Coronary artery (tissue), 2 donors: ENCODE measurements at regions not wholly inside any gene's neighbourhood (a gene's known extent, or its start where the extent isn't known, plus 50 kb on each side); places are given as distances from the start of the nearest gene placed in this dataset.

ENCODE experiments used
- DNase-seq: peaks from one replicate; pipeline ENCODE4 v3.0.0-alpha.2; 2017; ENCODE audit warnings: low spot score
- H3K27ac ChIP-seq, 2 donors: fragments of 200-600 bp; sonication (generic); one replicate each; pipeline ENCODE4 v1.5.1; 2016 to 2019
- H3K4me3 ChIP-seq: fragments of 200-600 bp; sonication (generic); 2 replicates; pipeline ENCODE4 v1.5.1; 2016; ENCODE audit warnings: mild to moderate bottlenecking, moderate library complexity
- TF ChIP-seq, protein P1 (sequence below): fragments of 200-600 bp; sonication (generic); IDR thresholded peaks from one replicate; pipeline ENCODE4 v1.5.1; 2019; ENCODE audit warnings: antibody characterized with exemption

DNA sequence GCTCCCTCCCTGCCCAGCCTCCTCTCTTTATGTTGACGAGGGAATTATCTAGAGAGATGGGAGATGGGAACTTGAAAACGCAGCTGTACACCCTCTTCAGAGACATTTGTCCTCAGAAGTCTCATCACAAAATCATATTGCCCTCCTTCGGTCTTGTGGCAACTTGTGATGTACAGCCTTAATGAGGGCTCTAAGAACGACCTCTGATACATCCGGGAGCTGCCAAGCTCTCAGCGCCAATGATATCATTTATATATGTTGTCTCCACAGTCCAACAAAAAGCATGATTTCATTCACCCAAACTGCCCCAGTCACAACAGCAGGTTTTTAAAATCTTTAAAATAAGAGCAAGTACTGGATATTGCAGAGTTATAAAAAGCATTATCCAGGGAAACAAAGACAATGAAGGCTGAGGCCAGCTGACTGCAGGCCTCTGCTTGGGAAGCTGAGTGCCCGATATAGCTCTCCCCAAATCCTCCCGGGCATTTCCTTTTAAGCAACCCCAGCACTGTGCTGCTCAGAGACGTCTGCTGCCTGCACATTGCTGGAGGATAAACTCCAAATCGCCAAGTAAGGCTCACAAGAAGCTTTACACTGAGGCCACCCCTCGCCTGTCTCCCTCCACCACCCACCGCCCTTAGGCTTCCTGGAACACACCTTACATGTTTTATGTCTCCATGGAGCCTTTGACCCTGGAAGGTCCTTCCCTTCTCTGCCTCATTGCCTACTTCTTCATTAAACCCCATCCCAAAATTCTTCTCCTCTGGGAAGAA is 236.1 kb downstream of the C1orf94 start:
- peak; percentile 7 for DNase-seq
- no peak overlapping the region for H3K4me3 ChIP-seq
- TF ChIP-seq, protein P1, sequence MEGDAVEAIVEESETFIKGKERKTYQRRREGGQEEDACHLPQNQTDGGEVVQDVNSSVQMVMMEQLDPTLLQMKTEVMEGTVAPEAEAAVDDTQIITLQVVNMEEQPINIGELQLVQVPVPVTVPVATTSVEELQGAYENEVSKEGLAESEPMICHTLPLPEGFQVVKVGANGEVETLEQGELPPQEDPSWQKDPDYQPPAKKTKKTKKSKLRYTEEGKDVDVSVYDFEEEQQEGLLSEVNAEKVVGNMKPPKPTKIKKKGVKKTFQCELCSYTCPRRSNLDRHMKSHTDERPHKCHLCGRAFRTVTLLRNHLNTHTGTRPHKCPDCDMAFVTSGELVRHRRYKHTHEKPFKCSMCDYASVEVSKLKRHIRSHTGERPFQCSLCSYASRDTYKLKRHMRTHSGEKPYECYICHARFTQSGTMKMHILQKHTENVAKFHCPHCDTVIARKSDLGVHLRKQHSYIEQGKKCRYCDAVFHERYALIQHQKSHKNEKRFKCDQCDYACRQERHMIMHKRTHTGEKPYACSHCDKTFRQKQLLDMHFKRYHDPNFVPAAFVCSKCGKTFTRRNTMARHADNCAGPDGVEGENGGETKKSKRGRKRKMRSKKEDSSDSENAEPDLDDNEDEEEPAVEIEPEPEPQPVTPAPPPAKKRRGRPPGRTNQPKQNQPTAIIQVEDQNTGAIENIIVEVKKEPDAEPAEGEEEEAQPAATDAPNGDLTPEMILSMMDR, result no peak
- no peak overlapping the region for H3K27ac ChIP-seq

DNA sequence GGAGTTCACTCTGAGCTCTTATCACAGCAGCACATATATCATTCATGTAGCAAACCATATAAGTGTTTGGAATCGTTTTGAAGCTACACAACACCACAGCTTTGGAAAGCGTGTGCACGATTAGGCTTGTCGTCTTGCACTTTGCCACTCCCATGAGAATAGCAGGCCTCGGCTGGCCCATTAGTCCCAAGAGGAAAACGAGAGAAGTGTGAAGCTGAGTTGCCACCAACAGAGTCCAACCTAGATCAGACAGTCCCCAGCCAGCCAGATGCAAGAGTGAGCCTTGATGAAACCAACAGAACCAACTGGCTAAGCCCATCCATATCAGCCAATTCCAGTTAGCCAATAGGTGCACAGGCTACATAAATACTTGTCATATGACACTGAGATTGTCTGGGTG is 238.4 kb downstream of the C1orf94 start:
- no peak for DNase-seq
- Histone ChIP-seq H3K4me3 (no peak overlapping the region), H3K27ac (no peak overlapping the region)
- TF ChIP-seq, protein P1, result no peak

DNA sequence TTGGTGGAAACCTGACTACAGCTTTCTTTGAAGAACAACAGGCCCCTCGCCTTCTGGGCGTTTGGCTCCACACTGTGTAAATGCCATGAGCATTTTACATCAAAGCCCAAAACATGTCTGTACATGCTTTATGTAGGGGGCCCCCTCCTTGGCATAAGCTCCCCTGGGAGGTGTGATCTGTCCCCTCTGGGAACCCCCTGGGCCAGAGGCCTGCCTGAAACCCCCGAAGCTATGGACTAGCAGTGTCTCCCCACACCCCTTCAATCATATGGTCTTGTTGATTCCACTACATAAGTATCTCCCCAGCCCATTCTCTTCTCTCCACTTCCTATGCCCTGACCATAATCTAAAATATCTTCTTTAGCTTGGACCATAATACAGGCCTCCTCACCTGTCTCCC is 241.5 kb downstream of the C1orf94 start:
- DNase-seq, result peak; percentile 53
- TF ChIP-seq, protein P1, result no peak
- Histone ChIP-seq H3K27ac (no peak overlapping the region), H3K4me3 (no peak overlapping the region)

DNA sequence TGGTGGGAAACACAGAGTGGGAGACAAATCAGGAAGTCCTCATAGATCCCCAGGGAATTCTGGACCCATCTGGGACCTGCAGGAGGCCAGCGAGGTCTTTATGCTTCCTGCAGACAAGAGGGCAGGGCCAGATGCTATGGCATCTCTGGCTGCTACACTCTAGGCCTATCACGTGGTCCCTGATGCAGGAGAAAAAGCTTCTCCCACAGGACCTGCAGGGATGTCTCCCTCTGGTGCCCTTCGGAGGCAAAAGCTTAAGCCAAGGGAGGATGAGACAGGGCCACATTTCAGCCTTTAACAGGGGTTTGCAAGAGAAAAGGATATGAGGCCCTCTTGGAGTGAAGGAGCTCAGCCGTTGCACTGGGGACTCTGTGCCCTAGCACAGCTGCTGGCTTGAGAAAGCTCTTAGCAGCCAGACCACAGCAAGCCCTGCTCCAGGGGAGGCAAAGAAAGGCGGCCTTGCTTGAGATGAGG is 243.0 kb downstream of the C1orf94 start:
- no peak overlapping the region for H3K27ac ChIP-seq
- no peak overlapping the region for H3K4me3 ChIP-seq
- TF ChIP-seq, protein P1, result no peak
- DNase-seq, result peak; percentile 24

DNA sequence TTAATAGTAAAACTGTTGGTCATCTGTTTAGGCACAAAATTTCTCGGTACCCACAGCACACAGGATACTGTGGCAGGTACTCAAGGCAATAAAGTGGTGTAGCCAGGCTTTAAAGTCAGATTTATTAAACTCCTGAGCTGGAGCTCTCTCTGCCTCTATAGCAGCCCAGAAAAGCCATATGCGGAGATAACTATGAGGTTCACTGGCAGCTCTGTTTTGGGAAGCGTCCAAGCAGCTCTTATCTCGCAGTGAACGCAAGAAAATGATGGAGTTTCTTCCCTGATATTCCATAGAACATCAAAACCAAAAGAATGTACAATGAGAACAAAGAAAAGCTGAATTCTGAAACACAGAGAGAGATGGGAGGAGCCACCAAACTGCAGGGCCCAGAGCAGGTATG is 248.3 kb downstream of the C1orf94 start:
- TF ChIP-seq, protein P1, result no peak
- H3K4me3 ChIP-seq, result no peak overlapping the region
- no peak overlapping the region for H3K27ac ChIP-seq
- no peak for DNase-seq

DNA sequence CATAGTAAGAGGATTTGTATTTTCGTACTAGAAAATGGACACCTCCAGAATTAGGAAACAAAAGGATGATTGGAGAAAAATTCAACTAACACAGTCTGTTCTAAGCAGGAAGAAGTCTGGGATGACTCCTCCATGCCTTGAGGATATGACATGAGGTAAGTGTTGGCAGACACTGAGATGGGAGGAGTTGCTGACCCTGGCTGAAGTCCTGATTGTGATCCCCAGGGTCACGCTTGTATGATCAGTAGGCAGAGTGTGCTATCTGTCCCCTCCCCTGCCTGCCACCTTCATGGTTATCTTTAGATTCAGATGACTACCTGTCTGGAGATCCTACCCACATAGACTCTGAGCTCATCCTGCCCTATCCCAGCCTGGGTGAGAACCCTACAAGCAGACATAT is 249.1 kb downstream of the C1orf94 start:
- Histone ChIP-seq H3K27ac (no peak overlapping the region), H3K4me3 (no peak overlapping the region)
- no peak for DNase-seq
- TF ChIP-seq, protein P1, result no peak

DNA sequence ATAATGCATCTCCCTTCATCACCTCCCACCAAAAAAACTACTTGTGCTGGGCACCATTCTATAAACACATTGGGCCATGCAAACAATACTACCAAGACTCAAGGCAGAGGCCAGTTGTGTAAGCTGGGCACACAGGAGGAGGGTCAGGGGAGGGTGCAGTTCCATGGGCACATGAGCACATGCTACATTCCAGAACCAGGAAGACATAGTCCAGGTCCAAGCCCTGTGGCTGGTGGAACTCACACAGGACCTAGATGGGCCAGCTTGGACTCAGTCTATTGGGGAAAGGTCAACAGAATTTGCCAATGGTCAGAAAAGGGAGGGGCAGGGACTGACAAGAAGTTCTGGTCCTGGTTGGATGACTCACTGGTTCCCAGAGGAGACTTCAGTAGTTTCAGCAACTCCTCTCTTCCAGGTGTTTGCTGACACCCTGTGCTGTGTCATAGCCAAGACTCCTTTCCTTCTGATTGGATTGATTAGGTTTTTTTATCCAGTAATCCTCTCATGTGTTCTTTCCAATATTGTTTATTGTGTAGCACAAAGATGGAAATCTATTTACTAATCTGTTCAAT is 249.7 kb downstream of the C1orf94 start:
- no peak for DNase-seq
- H3K4me3 ChIP-seq, result no peak overlapping the region
- TF ChIP-seq, protein P1, result no peak
- no peak overlapping the region for H3K27ac ChIP-seq
